ENCODE measurements at regions not wholly inside any gene's neighbourhood (a gene's known extent, or its start where the extent isn't known, plus 50 kb on each side); places are given as distances from the start of the nearest gene placed in this dataset.
A peak's percentile ranks its signal among the peaks of the same experiment; 100 is the strongest.
"Not testable (repeated sequence)": the region's sequence is repeated elsewhere in the genome, so short reads cannot be mapped to it uniquely, and the experiment has no call there.

- DNase-seq, result peak; percentile 52
Observed at GRCh38 chr4:56575820-56576429, 70.3 kb downstream of the ARL9 start.

GRCh38 chr4:56592417-56592816 is 86.8 kb downstream of the ARL9 start:
- DNase-seq, result not testable (repeated sequence)
